Transverse colon (tissue), 4 donors: ENCODE measurements at regions not wholly inside any gene's neighbourhood (a gene's known extent, or its start where the extent isn't known, plus 50 kb on each side); places are given as distances from the start of the nearest gene placed in this dataset.
"Not testable (repeated sequence)": the region's sequence is repeated elsewhere in the genome, so short reads cannot be mapped to it uniquely, and the experiment has no call there.

Source experiments
- DNase-seq: peaks from one replicate; pipeline ENCODE4 v3.0.0-alpha.2; 2019
- H3K27ac ChIP-seq, 4 donors: fragments of 200-600 bp; sonication (generic); 2 replicates each; pipeline ENCODE4 v1.5.1; 2016 to 2018; ENCODE audit warnings: inconsistent platforms in 4 of 4
- H3K27me3 ChIP-seq: fragments of 200-600 bp; sonication (generic); 2 replicates; pipeline ENCODE4 v1.5.1; 2017; ENCODE audit warnings: inconsistent platforms
- H3K36me3 ChIP-seq, 4 donors: fragments of 200-600 bp; sonication (generic); 2 replicates each; pipeline ENCODE4 v1.5.1; 2017 to 2019; ENCODE audit warnings: inconsistent platforms in 4 of 4
- H3K4me1 ChIP-seq, 4 donors: fragments of 200-600 bp; sonication (generic); 2 replicates each; pipeline ENCODE4 v1.5.1; 2017 to 2020; ENCODE audit warnings: inconsistent platforms in 4 of 4
- H3K4me3 ChIP-seq, 4 donors: fragments of 200-600 bp; sonication (generic); 1 replicate in 1 of 4; 2 replicates in 3 of 4; pipeline versions ENCODE4 v1.5.1 to v1.6.1; 2017 to 2019; ENCODE audit warnings: inconsistent platforms in 4 of 4
- H3K9me3 ChIP-seq, 2 donors: fragments of 200-600 bp; sonication (generic); 2 replicates each; pipeline ENCODE4 v1.5.1; 2017 to 2019; ENCODE audit warnings: inconsistent platforms in 2 of 2
- EP300 ChIP-seq: sonication (generic); formaldehyde crosslinking; IDR thresholded peaks from one replicate; pipeline ENCODE4 v1.6.1; 2017; ENCODE audit warnings: antibody characterized with exemption, low read depth
- POLR2A ChIP-seq: fragments of 450-650 bp; IDR thresholded peaks from one replicate; pipeline ENCODE4 v1.6.1; 2016; ENCODE audit warnings: antibody characterized with exemption, mild to moderate bottlenecking, moderate library complexity
- POLR2AphosphoS5 ChIP-seq, 3 donors: sonication (generic); formaldehyde crosslinking; IDR thresholded peaks; one replicate each; pipeline ENCODE4 v1.6.1; 2016; ENCODE audit warnings: antibody characterized with exemption in 3 of 3
- WGBS, 2 donors: methylation state at CpG; one replicate each; pipeline ENCODE4 v1.1.5; 2018; ENCODE audit warnings: low coverage in 1 of 2; 5-methylcytosine and 5-hydroxymethylcytosine counted together
- in situ Hi-C, 4 donors: fragments of 200-750 bp; cut with MboI; loops; one replicate each; pipeline versions ENCODE4 v1.15.0 to v1.15.1; 2017; ENCODE audit warnings: low sequenced_read_pairs in 3 of 4, low pct_ligation_motif_present in 1 of 4, low pct_unique_long_range_greater_than_20kb in 1 of 4
- intact Hi-C: fragments of 100-400 bp; cut with DNase I; formaldehyde crosslinking; loops from one replicate; pipeline ENCODE4 v1.15.1; 2023; ENCODE audit warnings: low total_unique reads
- TF ChIP-seq, protein P1 (sequence below), 5 experiments: fragments of 200-600 bp in 3 of 5; fragments of 450-650 bp in 2 of 5; sonication (generic) in 3 of 5; IDR thresholded peaks; 1 replicate in 2 of 5; 2 replicates in 3 of 5; pipeline ENCODE4 v1.5.1; 2016 to 2017; ENCODE audit warnings: antibody characterized with exemption in 5 of 5, inconsistent platforms in 3 of 5, mild to moderate bottlenecking in 2 of 5, moderate library complexity in 1 of 5

GRCh38 chr1:96886474-96886873 lies 164.9 kb downstream of the PTBP2 start:
- 65 to 78% methylated on average over 4 of the region's 4 CpGs for WGBS, 2 donors
- no peaks in the 10 kb centered on the region for H3K36me3 ChIP-seq
- no peak overlapping the region for H3K4me3 ChIP-seq
- intact Hi-C loops: no loop called here
- peaks cover 0 to 7% of the 10 kb centered on the region in 2 donors for H3K9me3 ChIP-seq
- no peak for DNase-seq
- TF ChIP-seq EP300: no peak
- TF ChIP-seq POLR2A: no peak
- TF ChIP-seq, protein P1, sequence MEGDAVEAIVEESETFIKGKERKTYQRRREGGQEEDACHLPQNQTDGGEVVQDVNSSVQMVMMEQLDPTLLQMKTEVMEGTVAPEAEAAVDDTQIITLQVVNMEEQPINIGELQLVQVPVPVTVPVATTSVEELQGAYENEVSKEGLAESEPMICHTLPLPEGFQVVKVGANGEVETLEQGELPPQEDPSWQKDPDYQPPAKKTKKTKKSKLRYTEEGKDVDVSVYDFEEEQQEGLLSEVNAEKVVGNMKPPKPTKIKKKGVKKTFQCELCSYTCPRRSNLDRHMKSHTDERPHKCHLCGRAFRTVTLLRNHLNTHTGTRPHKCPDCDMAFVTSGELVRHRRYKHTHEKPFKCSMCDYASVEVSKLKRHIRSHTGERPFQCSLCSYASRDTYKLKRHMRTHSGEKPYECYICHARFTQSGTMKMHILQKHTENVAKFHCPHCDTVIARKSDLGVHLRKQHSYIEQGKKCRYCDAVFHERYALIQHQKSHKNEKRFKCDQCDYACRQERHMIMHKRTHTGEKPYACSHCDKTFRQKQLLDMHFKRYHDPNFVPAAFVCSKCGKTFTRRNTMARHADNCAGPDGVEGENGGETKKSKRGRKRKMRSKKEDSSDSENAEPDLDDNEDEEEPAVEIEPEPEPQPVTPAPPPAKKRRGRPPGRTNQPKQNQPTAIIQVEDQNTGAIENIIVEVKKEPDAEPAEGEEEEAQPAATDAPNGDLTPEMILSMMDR (IDR thresholded peaks at IDR 0.05): no peak
- no peak for TF ChIP-seq POLR2AphosphoS5 (IDR thresholded peaks at IDR 0.05)
- H3K27ac ChIP-seq: no peak overlapping the region
- no peaks in the 10 kb centered on the region for H3K27me3 ChIP-seq
- H3K4me1 ChIP-seq: no peaks in the 10 kb centered on the region
- in situ Hi-C loops: no loop called here

DNA sequence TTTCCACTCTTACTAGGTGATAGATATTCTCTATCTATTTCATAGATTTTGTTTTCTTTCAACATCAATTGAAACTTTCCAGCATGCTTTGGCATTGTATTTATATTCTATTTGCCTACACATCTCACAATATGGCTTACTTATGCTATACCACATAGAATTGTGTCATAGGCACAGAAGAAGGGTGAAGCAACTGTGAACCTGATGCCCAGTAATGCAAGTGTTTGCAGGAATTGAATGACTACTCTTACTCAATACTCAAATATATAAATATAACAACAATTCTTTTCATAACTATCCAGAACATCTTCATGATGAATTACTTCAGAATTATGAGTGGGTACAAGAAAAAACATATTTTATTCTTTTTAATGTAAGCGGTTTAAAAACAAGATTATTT lies 165.9 kb downstream of the PTBP2 start:
- WGBS, 2 donors: 77% methylated on average over 1 of the region's 1 CpG
- TF ChIP-seq POLR2AphosphoS5 (IDR thresholded peaks at IDR 0.05) (no peak), POLR2A (no peak), EP300 (no peak)
- TF ChIP-seq, protein P1 (IDR thresholded peaks at IDR 0.05): no peak
- no peak overlapping the region for H3K27ac ChIP-seq
- no peak overlapping the region for H3K4me3 ChIP-seq
- H3K36me3 ChIP-seq: no peaks in the 10 kb centered on the region
- H3K9me3 ChIP-seq: peaks cover 4 to 7% of the 10 kb centered on the region in 2 donors
- DNase-seq: no peak
- H3K27me3 ChIP-seq: no peaks in the 10 kb centered on the region
- intact Hi-C loops (no loop called here), in situ Hi-C loops (no loop called here)
- no peaks in the 10 kb centered on the region for H3K4me1 ChIP-seq

DNA sequence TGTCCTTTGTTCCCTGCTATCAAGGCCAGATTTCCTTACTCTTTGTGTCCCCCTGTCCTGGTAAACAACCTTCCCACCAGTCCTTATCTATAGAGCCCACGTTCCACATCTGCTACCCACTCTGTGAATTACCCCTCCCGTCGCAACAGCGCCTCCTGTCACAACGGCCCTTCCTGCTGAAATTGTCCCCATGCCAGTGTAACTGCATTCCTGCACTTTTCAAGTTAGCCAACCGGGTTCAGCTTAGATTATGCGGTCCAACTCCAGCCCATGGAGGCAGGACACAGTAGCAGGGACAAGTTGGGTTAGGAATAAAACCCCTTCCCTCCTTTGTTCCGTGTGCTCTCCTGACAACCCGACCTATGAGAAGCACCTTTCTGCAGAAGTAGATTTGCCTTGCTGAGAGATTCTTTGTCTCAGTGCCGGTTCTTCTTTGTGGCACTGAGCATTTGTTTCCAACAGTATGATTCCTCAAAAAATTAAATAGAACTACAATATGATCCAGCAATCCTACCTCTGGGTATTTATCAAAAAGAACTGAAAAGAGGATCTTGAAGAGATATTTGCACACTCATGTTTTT lies 180.3 kb downstream of the PTBP2 start:
- Histone ChIP-seq H3K9me3 (peaks cover 0 to 8% of the 10 kb centered on the region in 2 donors), H3K4me3 (no peak overlapping the region), H3K27ac (no peak overlapping the region), H3K27me3 (no peaks in the 10 kb centered on the region), H3K36me3 (no peaks in the 10 kb centered on the region), H3K4me1 (no peaks in the 10 kb centered on the region)
- DNase-seq: no peak
- intact Hi-C loops (no loop called here), in situ Hi-C loops (no loop called here)
- WGBS, 2 donors: 89% methylated on average over 5 to 10 of the region's 10 CpGs
- TF ChIP-seq POLR2AphosphoS5 (IDR thresholded peaks at IDR 0.05): no peak

DNA sequence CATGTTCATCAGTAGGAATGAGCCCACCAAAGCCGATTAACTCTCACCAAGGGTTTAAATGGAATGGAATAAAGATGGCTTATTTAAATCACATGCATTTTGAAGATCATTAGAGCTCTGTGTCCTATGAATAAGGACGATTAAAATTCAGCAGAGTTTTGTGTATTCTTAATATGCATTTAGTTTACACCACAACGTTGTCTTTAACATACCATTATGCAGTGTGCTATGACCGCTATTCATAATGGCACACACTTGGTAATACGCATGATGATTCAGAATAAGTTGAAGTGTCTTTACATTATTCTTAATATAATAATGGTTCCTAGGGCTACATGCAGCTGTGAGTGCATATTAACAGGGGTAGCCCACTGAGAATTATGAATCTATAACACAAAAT lies 190.7 kb downstream of the PTBP2 start:
- intact Hi-C loops: no loop called here
- no peak for DNase-seq
- TF ChIP-seq, protein P1 (IDR thresholded peaks at IDR 0.05): no peak
- TF ChIP-seq EP300: no peak
- no peak for TF ChIP-seq POLR2AphosphoS5 (IDR thresholded peaks at IDR 0.05)
- TF ChIP-seq POLR2A: no peak
- in situ Hi-C loops: no loop called here
- Histone ChIP-seq H3K9me3 (no peaks in the 10 kb centered on the region), H3K4me3 (no peak overlapping the region), H3K4me1 (no peaks in the 10 kb centered on the region), H3K27ac (no peak overlapping the region), H3K36me3 (no peaks in the 10 kb centered on the region), H3K27me3 (no peaks in the 10 kb centered on the region)
- WGBS, 2 donors: 84 to 85% methylated on average over 5 of the region's 5 CpGs

DNA sequence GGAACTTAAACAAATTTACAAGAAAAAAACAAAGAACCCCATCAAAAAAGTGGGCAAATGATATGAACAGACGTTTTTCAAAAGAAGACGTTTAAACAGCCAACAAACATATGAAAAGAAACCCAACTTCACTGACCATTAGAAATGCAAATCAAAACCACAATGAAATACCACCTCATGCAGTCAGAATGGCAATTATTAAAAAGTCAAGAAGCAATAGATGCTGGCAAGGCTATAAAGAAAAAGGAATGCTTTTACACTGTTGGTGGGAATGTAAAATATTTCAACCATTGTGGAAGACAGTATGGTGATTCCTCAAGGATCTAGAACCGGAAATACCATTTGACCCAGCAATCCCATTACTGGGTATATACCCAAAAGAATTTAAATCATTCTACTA lies 194.1 kb downstream of the PTBP2 start:
- DNase-seq, H3K4me1 ChIP-seq, H3K9me3 ChIP-seq, H3K27me3 ChIP-seq, H3K27ac ChIP-seq, intact Hi-C loops, in situ Hi-C loops, H3K36me3 ChIP-seq, H3K4me3 ChIP-seq: not testable (repeated sequence)
- 77 to 80% methylated on average over 1 to 3 of the region's 3 CpGs for WGBS, 2 donors
